Astrocyte of the spinal cord (primary cell): ENCODE measurements at regions not wholly inside any gene's neighbourhood (a gene's known extent, or its start where the extent isn't known, plus 50 kb on each side); places are given as distances from the start of the nearest gene placed in this dataset.

ENCODE experiments used
- DNase-seq: peaks from one replicate; pipeline ENCODE4 v3.0.0; 2011; ENCODE audit warnings: low read depth, low spot score
- H3K4me3 ChIP-seq: 2 replicates; pipeline ENCODE4 v1.5.1; 2011; ENCODE audit warnings: low read depth, mild to moderate bottlenecking, low read length, moderate library complexity
- CTCF ChIP-seq: IDR thresholded peaks from 2 replicates; pipeline ENCODE4 v1.5.1; 2012; ENCODE audit warnings: low read depth, mild to moderate bottlenecking, low read length, inconsistent platforms
- in situ Hi-C: cut with HindIII; loops from 2 replicates; pipeline ENCODE4 v1.10.0; 2017; ENCODE audit warnings: low sequenced_read_pairs

- in situ Hi-C loops: no loop called here
- TF ChIP-seq CTCF: no peak
- DNase-seq: no peak
- no peak overlapping the region for H3K4me3 ChIP-seq
These were observed 128.4 kb upstream of the PPP2R2D start for GRCh38 chr10:131772441-131772840.

GRCh38 chr10:131773370-131774343 is 127.2 kb upstream of the PPP2R2D start:
- no peak for TF ChIP-seq CTCF
- no peak overlapping the region for H3K4me3 ChIP-seq
- in situ Hi-C loops: no loop called here
- DNase-seq: no peak

GRCh38 chr10:131774681-131775085 is 126.1 kb upstream of the PPP2R2D start:
- no peak for TF ChIP-seq CTCF
- in situ Hi-C loops: no loop called here
- no peak overlapping the region for H3K4me3 ChIP-seq
- no peak for DNase-seq

GRCh38 chr10:131775433-131775832 is 125.4 kb upstream of the PPP2R2D start:
- no peak for TF ChIP-seq CTCF
- DNase-seq: no peak
- in situ Hi-C loops: no loop called here
- no peak overlapping the region for H3K4me3 ChIP-seq

- DNase-seq: no peak
- H3K4me3 ChIP-seq: no peak overlapping the region
- no peak for TF ChIP-seq CTCF
- in situ Hi-C loops: no loop called here
These were observed 125.0 kb upstream of the PPP2R2D start for GRCh38 chr10:131775833-131776232.

- H3K4me3 ChIP-seq: no peak overlapping the region
- in situ Hi-C loops: no loop called here
- no peak for DNase-seq
- no peak for TF ChIP-seq CTCF
These were observed 124.3 kb upstream of the PPP2R2D start for GRCh38 chr10:131776496-131776895.
